ENCODE measurements at regions not wholly inside any gene's neighbourhood (a gene's known extent, or its start where the extent isn't known, plus 50 kb on each side); places are given as distances from the start of the nearest gene placed in this dataset.

GRCh38 chr9:135326141-135326540, 153.4 kb upstream of the PPP1R26 start:
- DNase-seq: no peak

DNA sequence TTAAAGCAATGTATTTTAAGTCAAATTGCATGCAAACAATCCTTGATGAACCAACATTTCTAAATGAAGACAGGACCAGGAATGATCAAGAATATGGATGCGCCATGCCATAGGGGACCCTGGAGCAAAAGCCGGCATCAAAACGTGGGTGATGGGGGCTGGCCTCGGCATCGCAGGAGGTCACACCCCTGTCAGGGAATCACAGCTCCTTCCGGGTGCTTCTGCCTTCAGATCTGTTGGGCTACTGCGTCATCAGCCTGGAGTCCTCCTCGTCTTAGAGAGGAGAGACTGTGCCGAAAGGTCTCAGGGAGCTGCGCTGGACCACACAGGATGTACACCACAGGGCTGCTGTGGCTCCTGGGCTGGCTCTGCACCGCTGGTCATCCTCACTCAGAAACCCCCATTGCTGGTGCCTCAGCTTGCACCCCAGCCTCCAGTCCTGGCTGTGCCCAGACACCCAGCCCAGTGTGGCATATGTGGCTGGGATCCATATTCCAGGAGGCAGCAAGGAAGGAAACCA, 152.9 kb upstream of the PPP1R26 start:
- DNase-seq: no peak

- no peak for DNase-seq
Measured at GRCh38 chr9:135328485-135329417, 150.8 kb upstream of the PPP1R26 start.

- peak; percentile 77 for DNase-seq
Measured at GRCh38 chr9:135329571-135330306, 149.8 kb upstream of the PPP1R26 start.

GRCh38 chr9:135330307-135330631, 149.3 kb upstream of the PPP1R26 start:
- DNase-seq: no peak

DNA sequence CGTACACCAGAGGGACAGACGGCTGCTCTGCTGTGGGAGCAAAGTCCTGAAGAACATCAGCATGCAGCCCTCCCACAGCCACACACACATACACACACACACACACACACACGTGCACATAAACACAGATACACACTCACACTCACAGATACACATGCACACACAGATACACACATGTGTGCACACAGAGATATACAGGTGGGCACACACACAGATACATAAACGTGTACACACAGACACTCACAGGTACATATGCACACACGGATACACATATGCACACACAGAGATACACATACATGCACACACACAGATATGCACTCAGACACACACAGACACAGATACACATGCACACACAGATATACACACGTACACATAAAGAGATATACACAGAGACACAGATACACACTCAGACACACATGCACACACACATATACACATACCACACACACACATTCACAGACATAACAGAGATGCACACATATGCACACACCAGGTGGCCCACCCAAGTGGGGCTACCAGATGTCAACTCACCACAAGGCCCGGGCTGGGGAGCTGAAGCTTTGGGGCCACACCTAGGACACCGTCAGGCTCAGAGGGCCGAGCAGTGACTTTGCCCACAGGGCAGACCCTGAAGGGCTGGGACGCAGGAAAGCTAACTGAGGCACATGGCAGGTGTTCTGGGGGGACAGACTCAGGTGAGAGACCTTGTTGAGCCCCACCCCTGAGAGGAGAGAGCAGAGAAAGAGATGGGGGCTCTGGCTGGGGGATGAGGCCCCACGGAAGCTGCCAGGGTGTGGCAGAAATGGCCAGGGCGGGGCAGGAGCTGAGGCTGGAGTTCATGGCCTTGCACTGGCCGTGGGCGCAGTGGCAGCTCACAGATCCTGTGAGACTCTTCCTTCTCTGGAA, 148.6 kb upstream of the PPP1R26 start:
- DNase-seq: no peak

GRCh38 chr9:135332516-135332915, 147.1 kb upstream of the PPP1R26 start:
- no peak for DNase-seq

- DNase-seq: no peak
Measured at GRCh38 chr9:135332979-135333748, 146.4 kb upstream of the PPP1R26 start.

GRCh38 chr9:135334953-135335460, 144.6 kb upstream of the PPP1R26 start:
- DNase-seq: no peak

DNA sequence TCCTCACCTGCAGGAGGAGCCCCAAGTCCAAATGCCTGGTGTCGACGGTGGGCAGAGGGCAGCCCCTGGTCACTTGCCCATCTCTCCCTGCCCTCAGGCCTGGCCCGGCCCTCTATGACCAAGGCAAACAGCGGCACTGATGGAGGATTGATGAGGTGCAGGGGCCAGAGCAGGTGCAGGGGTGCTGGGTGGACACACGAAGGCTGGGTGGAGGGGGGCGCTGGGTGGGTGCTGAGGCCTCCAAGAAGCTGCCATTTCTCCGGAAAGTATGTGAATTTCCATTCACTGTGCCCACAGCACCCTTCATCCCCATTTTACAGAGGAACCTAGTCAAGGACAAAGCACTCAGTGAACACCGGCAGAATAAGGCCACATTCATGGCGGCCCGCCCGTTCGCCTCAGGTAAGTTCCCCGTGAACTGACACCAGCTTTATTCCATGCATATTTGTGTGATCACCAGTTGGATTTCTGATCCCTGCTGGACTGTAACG, 143.8 kb upstream of the PPP1R26 start:
- DNase-seq: no peak

- no peak for DNase-seq
Measured at GRCh38 chr9:135336722-135337527, 142.7 kb upstream of the PPP1R26 start.

- no peak for DNase-seq
Measured at GRCh38 chr9:135338546-135338945, 141.0 kb upstream of the PPP1R26 start.

GRCh38 chr9:135339378-135339973, 140.1 kb upstream of the PPP1R26 start:
- DNase-seq: no peak

DNA sequence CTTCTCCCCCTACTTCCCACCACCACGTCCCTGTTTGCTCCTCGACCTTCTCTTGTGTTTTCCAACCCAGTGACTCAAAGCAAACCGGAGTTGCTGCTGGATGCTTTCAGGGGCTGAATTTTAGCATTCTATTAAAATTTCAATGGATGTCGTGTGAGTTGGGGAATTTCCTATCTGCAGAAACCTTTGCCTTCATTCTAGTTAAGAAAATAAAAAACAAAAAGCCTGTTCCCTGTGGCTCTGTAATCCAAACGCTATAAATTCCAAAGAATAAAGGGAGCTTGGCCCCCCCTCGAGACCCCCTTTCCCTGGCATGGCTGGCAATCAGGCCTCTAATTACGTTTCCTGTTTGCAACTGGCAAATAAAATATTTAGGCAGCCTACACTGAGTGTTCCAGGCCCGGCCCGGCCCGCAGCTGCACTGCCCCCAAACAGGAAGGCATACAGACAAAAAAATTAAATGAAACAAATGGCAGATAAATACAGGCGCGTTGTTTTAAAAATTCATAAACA, 139.4 kb upstream of the PPP1R26 start:
- DNase-seq: no peak

DNA sequence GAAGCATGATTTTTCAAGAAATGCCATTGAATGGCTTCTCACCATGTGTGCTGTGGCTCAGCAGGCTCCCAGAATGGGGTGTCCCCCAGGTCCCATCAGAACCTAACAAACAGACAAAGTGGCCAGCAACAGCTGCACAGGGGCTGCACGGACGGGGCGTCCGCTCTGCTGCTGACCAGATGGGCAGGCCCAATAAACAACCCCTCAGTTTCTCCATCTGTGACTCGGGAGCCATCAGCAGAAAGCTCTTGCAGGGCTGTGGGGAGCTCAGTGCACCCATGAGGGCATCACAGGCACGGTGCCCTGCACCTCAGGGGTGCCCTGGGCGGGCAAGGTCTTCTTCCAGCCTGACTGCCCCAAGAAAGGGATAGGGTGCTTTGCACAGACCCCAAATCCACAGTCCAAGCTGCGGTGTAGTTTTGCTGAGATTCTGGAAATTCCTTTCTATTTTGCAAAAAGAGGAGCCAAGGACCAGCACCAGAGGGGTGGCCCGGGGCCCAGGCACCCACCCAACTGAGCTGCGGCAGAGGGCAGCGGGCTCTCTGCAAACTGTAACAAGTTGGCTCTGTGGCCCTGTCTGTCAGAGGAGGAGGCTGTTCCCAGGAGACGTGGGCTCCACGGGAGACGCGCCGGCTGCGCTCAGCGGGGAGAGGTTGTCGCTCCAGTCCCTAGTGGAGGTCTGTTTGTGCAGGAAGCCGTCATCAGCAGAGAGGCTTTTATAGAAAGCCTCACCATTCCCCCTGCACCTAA, 138.7 kb upstream of the PPP1R26 start:
- DNase-seq: no peak

- DNase-seq: no peak
Measured at GRCh38 chr9:135341612-135342169, 137.9 kb upstream of the PPP1R26 start.

DNA sequence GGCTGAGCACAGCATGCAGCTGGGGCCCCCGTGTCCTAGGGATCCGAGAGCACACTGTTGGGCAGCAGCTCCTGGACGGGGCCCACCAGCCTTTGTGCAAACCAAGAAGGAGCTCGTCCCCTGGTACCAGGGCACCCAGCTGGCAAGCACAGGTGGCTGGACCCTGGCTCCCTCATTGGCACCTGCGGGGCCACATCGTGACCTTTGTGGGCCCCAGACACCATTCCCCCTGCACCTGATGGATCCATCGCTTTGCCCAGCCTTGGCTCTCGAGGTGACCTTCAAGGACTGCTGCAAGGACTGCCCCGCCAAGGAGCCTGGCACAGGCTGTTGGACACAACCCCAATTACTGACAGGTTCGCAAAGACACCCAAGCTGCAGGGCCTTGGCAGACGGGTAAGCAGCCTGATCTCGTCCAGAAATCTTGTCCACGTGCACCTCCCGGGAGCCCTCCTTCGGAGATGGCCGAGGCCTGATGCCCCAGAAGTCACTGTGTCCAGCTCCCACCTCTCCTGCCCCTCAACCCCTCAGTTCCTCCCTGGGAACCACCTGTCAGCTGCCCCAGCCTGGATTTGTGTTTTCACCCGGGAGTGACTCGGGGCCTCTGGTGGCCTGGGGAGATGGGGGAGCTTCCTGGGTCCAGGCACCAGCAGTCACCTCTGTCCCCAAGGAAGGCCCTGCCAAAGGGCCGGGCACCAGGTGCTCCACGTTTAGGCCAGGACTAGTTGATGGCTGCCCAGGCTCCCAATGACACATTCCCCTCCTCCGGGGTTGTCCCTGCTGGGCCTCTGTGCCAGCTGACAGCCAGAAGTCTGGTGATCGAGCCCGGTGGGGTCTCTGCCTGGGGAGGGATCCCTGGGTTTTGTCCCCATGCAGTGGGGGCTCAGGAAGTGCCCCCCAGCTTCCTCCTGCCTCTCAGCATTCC, 137.1 kb upstream of the PPP1R26 start:
- no peak for DNase-seq

DNA sequence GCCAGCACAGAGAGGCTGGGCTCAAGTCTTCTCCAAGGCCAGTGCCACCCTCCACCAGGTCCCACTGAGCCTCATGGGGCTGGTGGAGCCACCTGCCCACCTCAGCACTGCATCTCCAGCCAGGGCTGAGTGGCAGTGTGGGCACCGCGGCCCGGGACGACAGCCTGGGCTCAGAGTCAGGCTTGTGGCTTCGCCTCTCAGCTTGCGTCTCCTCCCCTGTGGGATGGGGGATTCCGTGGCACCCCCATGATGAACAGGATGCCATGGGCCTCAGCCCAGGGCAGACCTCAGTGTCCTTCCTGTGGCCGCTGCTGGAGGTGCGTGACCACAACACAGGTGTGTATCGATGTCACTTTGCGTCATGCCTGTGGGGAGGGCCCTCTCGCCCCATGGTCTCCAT, 136.4 kb upstream of the PPP1R26 start:
- DNase-seq: no peak
